Transverse colon (tissue), 4 donors: ENCODE measurements at regions not wholly inside any gene's neighbourhood (a gene's known extent, or its start where the extent isn't known, plus 50 kb on each side); places are given as distances from the start of the nearest gene placed in this dataset.

ENCODE experiments used
- DNase-seq: peaks from one replicate; pipeline ENCODE4 v3.0.0-alpha.2; 2019
- H3K27ac ChIP-seq, 4 donors: fragments of 200-600 bp; sonication (generic); 2 replicates each; pipeline ENCODE4 v1.5.1; 2016 to 2018; ENCODE audit warnings: inconsistent platforms in 4 of 4
- H3K27me3 ChIP-seq: fragments of 200-600 bp; sonication (generic); 2 replicates; pipeline ENCODE4 v1.5.1; 2017; ENCODE audit warnings: inconsistent platforms
- H3K36me3 ChIP-seq, 4 donors: fragments of 200-600 bp; sonication (generic); 2 replicates each; pipeline ENCODE4 v1.5.1; 2017 to 2019; ENCODE audit warnings: inconsistent platforms in 4 of 4
- H3K4me1 ChIP-seq, 4 donors: fragments of 200-600 bp; sonication (generic); 2 replicates each; pipeline ENCODE4 v1.5.1; 2017 to 2020; ENCODE audit warnings: inconsistent platforms in 4 of 4
- H3K4me3 ChIP-seq, 4 donors: fragments of 200-600 bp; sonication (generic); 1 replicate in 1 of 4; 2 replicates in 3 of 4; pipeline versions ENCODE4 v1.5.1 to v1.6.1; 2017 to 2019; ENCODE audit warnings: inconsistent platforms in 4 of 4
- H3K9me3 ChIP-seq, 2 donors: fragments of 200-600 bp; sonication (generic); 2 replicates each; pipeline ENCODE4 v1.5.1; 2017 to 2019; ENCODE audit warnings: inconsistent platforms in 2 of 2
- CTCF ChIP-seq, 5 experiments: fragments of 200-600 bp in 3 of 5; fragments of 450-650 bp in 2 of 5; sonication (generic) in 3 of 5; IDR thresholded peaks; 1 replicate in 2 of 5; 2 replicates in 3 of 5; pipeline ENCODE4 v1.5.1; 2016 to 2017; ENCODE audit warnings: antibody characterized with exemption in 5 of 5, inconsistent platforms in 3 of 5, mild to moderate bottlenecking in 2 of 5, moderate library complexity in 1 of 5
- EP300 ChIP-seq: sonication (generic); formaldehyde crosslinking; IDR thresholded peaks from one replicate; pipeline ENCODE4 v1.6.1; 2017; ENCODE audit warnings: antibody characterized with exemption, low read depth
- POLR2A ChIP-seq: fragments of 450-650 bp; IDR thresholded peaks from one replicate; pipeline ENCODE4 v1.6.1; 2016; ENCODE audit warnings: antibody characterized with exemption, mild to moderate bottlenecking, moderate library complexity
- POLR2AphosphoS5 ChIP-seq, 3 donors: sonication (generic); formaldehyde crosslinking; IDR thresholded peaks; one replicate each; pipeline ENCODE4 v1.6.1; 2016; ENCODE audit warnings: antibody characterized with exemption in 3 of 3
- WGBS, 2 donors: methylation state at CpG; one replicate each; pipeline ENCODE4 v1.1.5; 2018; ENCODE audit warnings: low coverage in 1 of 2; 5-methylcytosine and 5-hydroxymethylcytosine counted together
- in situ Hi-C, 4 donors: fragments of 200-750 bp; cut with MboI; loops; one replicate each; pipeline versions ENCODE4 v1.15.0 to v1.15.1; 2017; ENCODE audit warnings: low sequenced_read_pairs in 3 of 4, low pct_ligation_motif_present in 1 of 4, low pct_unique_long_range_greater_than_20kb in 1 of 4
- intact Hi-C: fragments of 100-400 bp; cut with DNase I; formaldehyde crosslinking; loops from one replicate; pipeline ENCODE4 v1.15.1; 2023; ENCODE audit warnings: low total_unique reads

GRCh38 chr14:97311411-97311810 is 514.2 kb downstream of the VRK1 start:
- intact Hi-C loops (no loop called here), in situ Hi-C loops (no loop called here)
- no peak for DNase-seq
- no peak overlapping the region for H3K4me3 ChIP-seq
- H3K36me3 ChIP-seq = no peaks in the 10 kb centered on the region
- no peaks in the 10 kb centered on the region for H3K4me1 ChIP-seq
- H3K27ac ChIP-seq = no peak overlapping the region
- TF ChIP-seq POLR2A (no peak), POLR2AphosphoS5 (IDR thresholded peaks at IDR 0.05) (no peak), EP300 (no peak), CTCF (IDR thresholded peaks at IDR 0.05) (no peak)
- no peaks in the 10 kb centered on the region for H3K27me3 ChIP-seq
- WGBS, 2 donors = 74 to 83% methylated on average over 2 to 3 of the region's 3 CpGs
- H3K9me3 ChIP-seq = peaks cover 0 to 3% of the 10 kb centered on the region in 2 donors

- Histone ChIP-seq H3K36me3 (no peaks in the 10 kb centered on the region), H3K27me3 (no peaks in the 10 kb centered on the region), H3K27ac (no peak overlapping the region), H3K9me3 (peaks cover 0 to 3% of the 10 kb centered on the region in 2 donors), H3K4me3 (no peak overlapping the region), H3K4me1 (no peaks in the 10 kb centered on the region)
- in situ Hi-C loops = no loop called here
- intact Hi-C loops = no loop called here
- DNase-seq = no peak
- no peak for TF ChIP-seq POLR2A
- no peak for TF ChIP-seq EP300
- TF ChIP-seq POLR2AphosphoS5 (IDR thresholded peaks at IDR 0.05) = no peak
- no peak for TF ChIP-seq CTCF (IDR thresholded peaks at IDR 0.05)
Observed at GRCh38 chr14:97312910-97313309, 515.7 kb downstream of the VRK1 start.

GRCh38 chr14:97315790-97316189 is 518.6 kb downstream of the VRK1 start:
- DNase-seq = no peak
- peaks cover 0 to 3% of the 10 kb centered on the region in 2 donors for H3K9me3 ChIP-seq
- H3K4me1 ChIP-seq = no peaks in the 10 kb centered on the region
- H3K4me3 ChIP-seq = no peak overlapping the region
- no peaks in the 10 kb centered on the region for H3K36me3 ChIP-seq
- intact Hi-C loops = no loop called here
- in situ Hi-C loops = no loop called here
- H3K27me3 ChIP-seq = no peaks in the 10 kb centered on the region
- TF ChIP-seq EP300 = no peak
- no peak for TF ChIP-seq POLR2A
- no peak for TF ChIP-seq CTCF (IDR thresholded peaks at IDR 0.05)
- no peak for TF ChIP-seq POLR2AphosphoS5 (IDR thresholded peaks at IDR 0.05)
- 50 to 60% methylated on average over 3 to 5 of the region's 5 CpGs for WGBS, 2 donors
- H3K27ac ChIP-seq = no peak overlapping the region

- 75% methylated on average over 2 of the region's 2 CpGs; no CpG with 5 or more reads in 1 of the 2 donors for WGBS, 2 donors
Observed at GRCh38 chr14:97318380-97318779, 521.2 kb downstream of the VRK1 start.

More at GRCh38 chr14:97318380-97318779, 521.2 kb downstream of the VRK1 start:
- Histone ChIP-seq H3K9me3 (peaks cover 0 to 2% of the 10 kb centered on the region in 2 donors), H3K27me3 (no peaks in the 10 kb centered on the region), H3K4me1 (no peaks in the 10 kb centered on the region), H3K4me3 (no peak overlapping the region), H3K36me3 (no peaks in the 10 kb centered on the region), H3K27ac (no peak overlapping the region)
- in situ Hi-C loops (no loop called here), intact Hi-C loops (no loop called here)
- DNase-seq = no peak
- no peak for TF ChIP-seq EP300
- TF ChIP-seq POLR2AphosphoS5 (IDR thresholded peaks at IDR 0.05) = no peak
- TF ChIP-seq POLR2A = no peak
- TF ChIP-seq CTCF (IDR thresholded peaks at IDR 0.05) = no peak
